Prostate gland (tissue), 2 donors: ENCODE measurements at regions not wholly inside any gene's neighbourhood (a gene's known extent, or its start where the extent isn't known, plus 50 kb on each side); places are given as distances from the start of the nearest gene placed in this dataset.

Source experiments
- CTCF ChIP-seq, 4 experiments: fragments of 200-600 bp in 2 of 4; fragments of 450-650 bp in 2 of 4; sonication (generic) in 2 of 4; IDR thresholded peaks; 1 replicate in 3 of 4; 2 replicates in 1 of 4; pipeline ENCODE4 v1.5.1; 2016 to 2019; ENCODE audit warnings: antibody characterized with exemption in 4 of 4, mild to moderate bottlenecking in 2 of 4, moderate library complexity in 2 of 4
- POLR2A ChIP-seq: fragments of 450-650 bp; IDR thresholded peaks from one replicate; pipeline ENCODE4 v1.6.1; 2016; ENCODE audit warnings: antibody characterized with exemption, mild to moderate bottlenecking
- POLR2AphosphoS5 ChIP-seq: sonication (generic); formaldehyde crosslinking; IDR thresholded peaks from one replicate; pipeline ENCODE4 v1.6.1; 2017; ENCODE audit warnings: antibody characterized with exemption

- TF ChIP-seq CTCF (IDR thresholded peaks at IDR 0.05): no peak
- no peak for TF ChIP-seq POLR2A
- no peak for TF ChIP-seq POLR2AphosphoS5
Observed at GRCh38 chr10:78659598-78659967, 409.2 kb upstream of the ZMIZ1 start.
